ENCODE measurements at regions not wholly inside any gene's neighbourhood (a gene's known extent, or its start where the extent isn't known, plus 50 kb on each side); places are given as distances from the start of the nearest gene placed in this dataset.

GRCh38 chr7:46970131-46970430, 611.8 kb downstream of the TNS3 start:
- no peak for DNase-seq (ENCODE audit: low spot score)
- intact Hi-C loops (cut with DNase I), result loop anchor here in 1 of 2 donors (2.0 kb wide), 1 partner anchor 47 kb away; no protein-coding TSS in a partner anchor

- no peak for DNase-seq (ENCODE audit: low spot score)
- intact Hi-C loops (cut with DNase I), result loop anchor here in 1 of 2 donors (2.0 kb wide), 1 partner anchor 47 kb away; no protein-coding TSS in a partner anchor
Measured at GRCh38 chr7:46969303-46970130, 612.4 kb downstream of the TNS3 start.

GRCh38 chr7:46968003-46968402, 613.9 kb downstream of the TNS3 start:
- no peak for DNase-seq (ENCODE audit: low spot score)
- intact Hi-C loops (cut with DNase I), result no loop called here

GRCh38 chr7:46963719-46964118, 618.2 kb downstream of the TNS3 start:
- DNase-seq (ENCODE audit: low spot score), result no peak
- intact Hi-C loops (cut with DNase I), result no loop called here

- DNase-seq (ENCODE audit: low spot score), result no peak
- intact Hi-C loops (cut with DNase I), result no loop called here
Measured at GRCh38 chr7:46960970-46961369, 620.9 kb downstream of the TNS3 start.

GRCh38 chr7:46957195-46957594, 624.7 kb downstream of the TNS3 start:
- DNase-seq (ENCODE audit: low spot score), result no peak
- intact Hi-C loops (cut with DNase I), result no loop called here

- DNase-seq (ENCODE audit: low spot score), result no peak
- intact Hi-C loops (cut with DNase I), result no loop called here
Measured at GRCh38 chr7:46955531-46955930, 626.4 kb downstream of the TNS3 start.

GRCh38 chr7:46954181-46954580, 627.7 kb downstream of the TNS3 start:
- intact Hi-C loops (cut with DNase I), result no loop called here
- no peak for DNase-seq (ENCODE audit: low spot score)

- intact Hi-C loops (cut with DNase I), result no loop called here
- no peak for DNase-seq (ENCODE audit: low spot score)
Measured at GRCh38 chr7:46953008-46953407, 628.9 kb downstream of the TNS3 start.

GRCh38 chr7:46949270-46949931, 632.5 kb downstream of the TNS3 start:
- DNase-seq (ENCODE audit: low spot score), result no peak
- intact Hi-C loops (cut with DNase I), result no loop called here

GRCh38 chr7:46948716-46949115, 633.2 kb downstream of the TNS3 start:
- DNase-seq (ENCODE audit: low spot score), result no peak
- intact Hi-C loops (cut with DNase I), result no loop called here

GRCh38 chr7:46945328-46945727, 636.6 kb downstream of the TNS3 start:
- intact Hi-C loops (cut with DNase I), result no loop called here
- DNase-seq (ENCODE audit: low spot score), result no peak

- no peak for DNase-seq (ENCODE audit: low spot score)
Measured at GRCh38 chr7:46943996-46944395, 637.9 kb downstream of the TNS3 start.

GRCh38 chr7:46942574-46942973, 639.3 kb downstream of the TNS3 start:
- intact Hi-C loops (cut with DNase I), result no loop called here

More at GRCh38 chr7:46943996-46944395, 637.9 kb downstream of the TNS3 start:
- intact Hi-C loops (cut with DNase I), result no loop called here

GRCh38 chr7:46940178-46940577, 641.7 kb downstream of the TNS3 start:
- no peak for DNase-seq (ENCODE audit: low spot score)
- intact Hi-C loops (cut with DNase I), result no loop called here

More at GRCh38 chr7:46942574-46942973, 639.3 kb downstream of the TNS3 start:
- DNase-seq (ENCODE audit: low spot score), result no peak

- intact Hi-C loops (cut with DNase I), result no loop called here
- no peak for DNase-seq (ENCODE audit: low spot score)
Measured at GRCh38 chr7:46939558-46939957, 642.4 kb downstream of the TNS3 start.

- DNase-seq (ENCODE audit: low spot score), result no peak
- intact Hi-C loops (cut with DNase I), result no loop called here
Measured at GRCh38 chr7:46939089-46939488, 642.8 kb downstream of the TNS3 start.

- intact Hi-C loops (cut with DNase I), result no loop called here
- DNase-seq (ENCODE audit: low spot score), result no peak
Measured at GRCh38 chr7:46937826-46938225, 644.1 kb downstream of the TNS3 start.

- DNase-seq (ENCODE audit: low spot score), result no peak
- intact Hi-C loops (cut with DNase I), result no loop called here
Measured at GRCh38 chr7:46934198-46934825, 647.6 kb downstream of the TNS3 start.

- DNase-seq (ENCODE audit: low spot score), result no peak
- intact Hi-C loops (cut with DNase I), result no loop called here
Measured at GRCh38 chr7:46933596-46933995, 648.3 kb downstream of the TNS3 start.
